Upper lobe of right lung (tissue), 1 donor: ENCODE measurements at regions not wholly inside any gene's neighbourhood (a gene's known extent, or its start where the extent isn't known, plus 50 kb on each side); places are given as distances from the start of the nearest gene placed in this dataset.
A peak's percentile ranks its signal among the peaks of the same experiment; 100 is the strongest.

Source experiments
- ATAC-seq: fragments of 200-7000 bp; cut with Tn5 transposase; one replicate; pipeline ENCODE4 v1.9.1; 2020; ENCODE audit warnings: mild to moderate bottlenecking, moderate library complexity
- DNase-seq: peaks from one replicate; pipeline ENCODE4 v3.0.0-alpha.2; 2020
- H3K27ac ChIP-seq: fragments of 200-600 bp; one replicate; pipeline ENCODE4 v1.8.0; 2022
- H3K27me3 ChIP-seq: fragments of 200-600 bp; one replicate; pipeline ENCODE4 v1.8.0; 2022; ENCODE audit warnings: mild to moderate bottlenecking
- H3K36me3 ChIP-seq: fragments of 200-600 bp; one replicate; pipeline ENCODE4 v1.8.0; 2022
- H3K4me1 ChIP-seq: fragments of 200-600 bp; one replicate; pipeline ENCODE4 v1.8.0; 2022
- H3K4me3 ChIP-seq: fragments of 200-600 bp; one replicate; pipeline ENCODE4 v1.8.0; 2022; ENCODE audit warnings: mild to moderate bottlenecking
- H3K9me3 ChIP-seq: fragments of 200-600 bp; one replicate; pipeline ENCODE4 v1.8.0; 2022
- CTCF ChIP-seq: fragments of 200-600 bp; IDR thresholded peaks from one replicate; pipeline ENCODE4 v1.8.0; 2022; ENCODE audit warnings: antibody characterized with exemption
- intact Hi-C: fragments of 100-400 bp; cut with DNase I; formaldehyde crosslinking; loops from one replicate; pipeline ENCODE4 v1.11.0; 2022
- donor health status: DM: no; HTN: yes; CAD: no; lungs with severe emphysema.

- no peak for DNase-seq
- Histone ChIP-seq H3K27me3 (no peaks in the 10 kb centered on the region), H3K4me3 (no peak overlapping the region), H3K9me3 (no peaks in the 10 kb centered on the region), H3K36me3 (no peaks in the 10 kb centered on the region), H3K27ac (no peak overlapping the region), H3K4me1 (peaks cover 10% of the 10 kb centered on the region)
- intact Hi-C loops, result no loop called here
- no peak for TF ChIP-seq CTCF
- ATAC-seq, result no peak
These were observed 67.7 kb upstream of the TNFSF18 start for GRCh38 chr1:173118404-173118803.

- no peaks in the 10 kb centered on the region for H3K27me3 ChIP-seq
- peaks cover 9% of the 10 kb centered on the region for H3K4me1 ChIP-seq
- no peaks in the 10 kb centered on the region for H3K9me3 ChIP-seq
- no peaks in the 10 kb centered on the region for H3K36me3 ChIP-seq
- no peak for DNase-seq
- intact Hi-C loops, result no loop called here
- no peak overlapping the region for H3K27ac ChIP-seq
- no peak for TF ChIP-seq CTCF
- H3K4me3 ChIP-seq, result no peak overlapping the region
- ATAC-seq, result no peak
These were observed 67.0 kb upstream of the TNFSF18 start for GRCh38 chr1:173117761-173118160.

- no peak overlapping the region for H3K27ac ChIP-seq
- no peaks in the 10 kb centered on the region for H3K9me3 ChIP-seq
- no peak overlapping the region for H3K4me3 ChIP-seq
- peak; percentile 40 for ATAC-seq
- no peak for DNase-seq
- H3K36me3 ChIP-seq, result no peaks in the 10 kb centered on the region
- TF ChIP-seq CTCF, result no peak
- intact Hi-C loops, result no loop called here
- H3K4me1 ChIP-seq, result peaks cover 3% of the 10 kb centered on the region
- no peaks in the 10 kb centered on the region for H3K27me3 ChIP-seq
These were observed 66.4 kb upstream of the TNFSF18 start for GRCh38 chr1:173117108-173117633.

- Histone ChIP-seq H3K27ac (no peak overlapping the region), H3K9me3 (no peaks in the 10 kb centered on the region), H3K4me1 (no peaks in the 10 kb centered on the region), H3K27me3 (no peaks in the 10 kb centered on the region), H3K36me3 (no peaks in the 10 kb centered on the region), H3K4me3 (no peak overlapping the region)
- no peak for DNase-seq
- no peak for TF ChIP-seq CTCF
- ATAC-seq, result no peak
- intact Hi-C loops, result no loop called here
These were observed 63.6 kb upstream of the TNFSF18 start for GRCh38 chr1:173114346-173114745.

GRCh38 chr1:173113015-173113741, 62.4 kb upstream of the TNFSF18 start:
- Histone ChIP-seq H3K27me3 (no peaks in the 10 kb centered on the region), H3K9me3 (no peaks in the 10 kb centered on the region), H3K4me1 (no peaks in the 10 kb centered on the region), H3K36me3 (no peaks in the 10 kb centered on the region), H3K4me3 (no peak overlapping the region), H3K27ac (no peak overlapping the region)
- DNase-seq (no peak), ATAC-seq (no peak)
- no peak for TF ChIP-seq CTCF
- intact Hi-C loops, result no loop called here

- H3K4me3 ChIP-seq, result no peak overlapping the region
- no peak for DNase-seq
- no peaks in the 10 kb centered on the region for H3K36me3 ChIP-seq
- intact Hi-C loops, result no loop called here
- no peak overlapping the region for H3K27ac ChIP-seq
- H3K27me3 ChIP-seq, result no peaks in the 10 kb centered on the region
- TF ChIP-seq CTCF, result no peak
- no peaks in the 10 kb centered on the region for H3K9me3 ChIP-seq
- peak; percentile 68 for ATAC-seq
- H3K4me1 ChIP-seq, result no peaks in the 10 kb centered on the region
These were observed 61.4 kb upstream of the TNFSF18 start for GRCh38 chr1:173112129-173112528.
